ENCODE measurements at regions not wholly inside any gene's neighbourhood (a gene's known extent, or its start where the extent isn't known, plus 50 kb on each side); places are given as distances from the start of the nearest gene placed in this dataset.
"Not testable (repeated sequence)": the region's sequence is repeated elsewhere in the genome, so short reads cannot be mapped to it uniquely, and the experiment has no call there.

DNA sequence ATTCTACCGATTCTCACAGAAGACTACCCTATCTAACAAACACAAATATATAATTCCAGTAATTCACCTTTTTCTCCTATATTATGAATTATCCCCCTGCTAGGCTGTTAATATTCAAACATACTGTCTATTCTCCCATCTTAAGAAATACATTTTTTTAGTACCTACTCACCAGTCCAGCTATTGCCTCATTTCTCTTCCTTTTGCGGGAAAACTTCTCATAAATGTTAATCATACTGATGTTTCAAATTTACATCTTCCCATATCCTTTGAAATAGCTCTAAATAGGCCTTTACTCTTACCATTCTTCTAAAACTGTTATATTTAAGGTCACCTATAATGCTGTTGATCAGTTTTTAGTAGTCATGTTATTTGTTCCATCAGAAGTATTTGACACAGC, 759.1 kb upstream of the SLIT2 start:
- no peaks in the 10 kb centered on the region for H3K4me1 ChIP-seq (ENCODE audit: control insufficient read depth in 2 of 2, insufficient read depth in 2 of 2, low read length in 2 of 2)
- ATAC-seq (no peak), DNase-seq (no peak)
- H3K4me3 ChIP-seq (ENCODE audit: low read length), result no peak overlapping the region
- H3K27me3 Mint-ChIP-seq, result no peaks in the 10 kb centered on the region
- ChIA-PET POLR2A (no interaction called here), CTCF (no interaction called here)
- H3K36me3 ChIP-seq (ENCODE audit: control insufficient read depth in 2 of 3, insufficient read depth in 3 of 3, low read length in 3 of 3), result no peaks in the 10 kb centered on the region
- H3K4me3 Mint-ChIP-seq, result no peak overlapping the region
- peaks cover 2 to 24% (median 6%) of the 10 kb centered on the region in 11 donors for H3K9me3 Mint-ChIP-seq
- H3K27ac Mint-ChIP-seq, result no peak overlapping the region
- H3K9me3 ChIP-seq (ENCODE audit: control insufficient read depth in 2 of 3, low read length in 3 of 3), result no peaks in the 10 kb centered on the region
- H3K4me1 Mint-ChIP-seq, result no peaks in the 10 kb centered on the region
- no peak overlapping the region for H3K27ac ChIP-seq (ENCODE audit: low read depth, low read length)
- intact Hi-C loops (cut with micrococcal nuclease), result no loop called here
- no peaks in the 10 kb centered on the region for H3K27me3 ChIP-seq (ENCODE audit: control insufficient read depth in 2 of 2, insufficient read depth in 2 of 2, low read length in 2 of 2)
- H3K36me3 Mint-ChIP-seq, result no peaks in the 10 kb centered on the region

GRCh38 chr4:19486400-19486799, 765.3 kb upstream of the SLIT2 start:
- Histone ChIP-seq H3K9me3 (ENCODE audit: control insufficient read depth in 2 of 3, low read length in 3 of 3) (no peaks in the 10 kb centered on the region), H3K27me3 (ENCODE audit: control insufficient read depth in 2 of 2, insufficient read depth in 2 of 2, low read length in 2 of 2) (no peaks in the 10 kb centered on the region), H3K4me1 (ENCODE audit: control insufficient read depth in 2 of 2, insufficient read depth in 2 of 2, low read length in 2 of 2) (no peaks in the 10 kb centered on the region), H3K36me3 (ENCODE audit: control insufficient read depth in 2 of 3, insufficient read depth in 3 of 3, low read length in 3 of 3) (no peaks in the 10 kb centered on the region), H3K4me3 (ENCODE audit: low read length) (no peak overlapping the region), H3K27ac (ENCODE audit: low read depth, low read length) (no peak overlapping the region)
- intact Hi-C loops (cut with micrococcal nuclease), result no loop called here
- Mint-ChIP-seq H3K27ac (no peak overlapping the region), H3K36me3 (no peaks in the 10 kb centered on the region), H3K4me3 (no peak overlapping the region), H3K4me1 (no peaks in the 10 kb centered on the region), H3K27me3 (no peaks in the 10 kb centered on the region), H3K9me3 (peaks cover 0 to 3% (median 0%) of the 10 kb centered on the region in 11 donors)
- DNase-seq (no peak), ATAC-seq (no peak)
- ChIA-PET CTCF (no interaction called here), POLR2A (no interaction called here)

GRCh38 chr4:19478791-19479190, 772.9 kb upstream of the SLIT2 start:
- no peak overlapping the region for H3K27ac ChIP-seq (ENCODE audit: low read depth, low read length)
- H3K9me3 Mint-ChIP-seq, result peaks cover 0 to 4% (median under 1%) of the 10 kb centered on the region in 11 donors
- DNase-seq, result no peak
- no peak overlapping the region for H3K4me3 ChIP-seq (ENCODE audit: low read length)
- H3K4me1 ChIP-seq (ENCODE audit: control insufficient read depth in 2 of 2, insufficient read depth in 2 of 2, low read length in 2 of 2), result no peaks in the 10 kb centered on the region
- H3K36me3 ChIP-seq (ENCODE audit: control insufficient read depth in 2 of 3, insufficient read depth in 3 of 3, low read length in 3 of 3), result no peaks in the 10 kb centered on the region
- H3K27me3 Mint-ChIP-seq, result no peaks in the 10 kb centered on the region
- no peak overlapping the region for H3K4me3 Mint-ChIP-seq
- POLR2A ChIA-PET, result no interaction called here
- no peaks in the 10 kb centered on the region for H3K36me3 Mint-ChIP-seq
- no peak overlapping the region for H3K27ac Mint-ChIP-seq
- ATAC-seq, result no peak
- no peaks in the 10 kb centered on the region for H3K4me1 Mint-ChIP-seq
- intact Hi-C loops (cut with micrococcal nuclease), result no loop called here
- H3K27me3 ChIP-seq (ENCODE audit: control insufficient read depth in 2 of 2, insufficient read depth in 2 of 2, low read length in 2 of 2), result no peaks in the 10 kb centered on the region
- CTCF ChIA-PET, result no interaction called here
- no peaks in the 10 kb centered on the region for H3K9me3 ChIP-seq (ENCODE audit: control insufficient read depth in 2 of 3, low read length in 3 of 3)

- ATAC-seq, result no peak
- Histone ChIP-seq H3K27ac (ENCODE audit: low read depth, low read length) (no peak overlapping the region), H3K36me3 (ENCODE audit: control insufficient read depth in 2 of 3, insufficient read depth in 3 of 3, low read length in 3 of 3) (no peaks in the 10 kb centered on the region), H3K4me1 (ENCODE audit: control insufficient read depth in 2 of 2, insufficient read depth in 2 of 2, low read length in 2 of 2) (no peaks in the 10 kb centered on the region), H3K4me3 (ENCODE audit: low read length) (no peak overlapping the region), H3K27me3 (ENCODE audit: control insufficient read depth in 2 of 2, insufficient read depth in 2 of 2, low read length in 2 of 2) (no peaks in the 10 kb centered on the region), H3K9me3 (ENCODE audit: control insufficient read depth in 2 of 3, low read length in 3 of 3) (peaks cover 0 to 5% (median 0%) of the 10 kb centered on the region in 3 experiments)
- ChIA-PET CTCF (no interaction called here), POLR2A (no interaction called here)
- H3K27me3 Mint-ChIP-seq, result no peaks in the 10 kb centered on the region
- H3K4me1 Mint-ChIP-seq, result no peaks in the 10 kb centered on the region
- no peaks in the 10 kb centered on the region for H3K36me3 Mint-ChIP-seq
- intact Hi-C loops (cut with micrococcal nuclease), result no loop called here
- DNase-seq, result no peak
- no peak overlapping the region for H3K27ac Mint-ChIP-seq
- no peak overlapping the region for H3K4me3 Mint-ChIP-seq
- peaks cover 0 to 22% (median 6%) of the 10 kb centered on the region in 11 donors for H3K9me3 Mint-ChIP-seq
These were observed 778.1 kb upstream of the SLIT2 start for GRCh38 chr4:19473569-19473968.

DNA sequence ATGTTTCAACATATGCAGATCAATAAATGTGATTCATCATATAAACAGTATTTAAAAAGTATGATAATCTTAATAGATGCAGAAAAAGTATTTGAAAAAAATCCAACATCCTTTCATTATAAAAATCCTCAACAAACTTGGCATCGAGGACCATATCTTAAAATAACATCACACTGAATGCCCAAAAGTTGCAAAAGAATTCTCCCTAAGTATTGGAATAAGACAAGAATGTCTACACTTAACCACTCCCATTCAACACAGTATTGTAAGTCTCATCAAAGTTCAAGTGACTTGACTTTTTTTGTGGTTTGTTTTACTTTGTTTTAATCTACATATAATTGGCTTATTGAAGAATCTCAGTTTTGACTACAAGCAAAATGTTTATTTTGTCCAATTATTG, 779.0 kb upstream of the SLIT2 start:
- no peak for ATAC-seq
- Histone ChIP-seq H3K4me3 (ENCODE audit: low read length) (no peak overlapping the region), H3K36me3 (ENCODE audit: control insufficient read depth in 2 of 3, insufficient read depth in 3 of 3, low read length in 3 of 3) (no peaks in the 10 kb centered on the region), H3K4me1 (ENCODE audit: control insufficient read depth in 2 of 2, insufficient read depth in 2 of 2, low read length in 2 of 2) (no peaks in the 10 kb centered on the region), H3K9me3 (ENCODE audit: control insufficient read depth in 2 of 3, low read length in 3 of 3) (peaks cover 0 to 5% (median 0%) of the 10 kb centered on the region in 3 experiments), H3K27me3 (ENCODE audit: control insufficient read depth in 2 of 2, insufficient read depth in 2 of 2, low read length in 2 of 2) (no peaks in the 10 kb centered on the region), H3K27ac (ENCODE audit: low read depth, low read length) (no peak overlapping the region)
- no peaks in the 10 kb centered on the region for H3K36me3 Mint-ChIP-seq
- POLR2A ChIA-PET, result no interaction called here
- H3K27me3 Mint-ChIP-seq, result no peaks in the 10 kb centered on the region
- intact Hi-C loops (cut with micrococcal nuclease), result no loop called here
- DNase-seq, result no peak
- H3K9me3 Mint-ChIP-seq, result peaks cover 0 to 27% (median 7%) of the 10 kb centered on the region in 11 donors
- H3K4me1 Mint-ChIP-seq, result no peaks in the 10 kb centered on the region
- CTCF ChIA-PET, result no interaction called here
- H3K27ac Mint-ChIP-seq, result no peak overlapping the region
- no peak overlapping the region for H3K4me3 Mint-ChIP-seq

DNA sequence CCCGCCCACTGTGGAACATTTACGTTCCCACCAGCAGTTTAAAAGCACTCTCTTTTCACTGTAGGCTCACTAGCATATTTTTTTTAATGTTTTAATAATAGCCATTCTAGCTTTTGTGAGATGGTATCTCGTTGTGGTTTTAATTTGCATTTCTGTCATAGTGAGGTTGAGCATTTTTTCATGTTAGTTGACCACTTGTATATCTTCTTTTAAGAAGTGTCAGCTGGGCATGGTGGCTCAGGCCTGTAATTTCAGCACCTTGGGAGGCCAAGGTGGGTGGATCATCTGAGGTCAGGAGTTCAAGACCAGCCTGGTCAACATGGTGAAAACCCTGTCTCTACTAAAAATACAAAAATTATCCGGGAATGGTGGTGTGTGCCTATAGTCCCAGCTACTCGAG, 781.7 kb upstream of the SLIT2 start:
- H3K36me3 Mint-ChIP-seq; H3K27ac Mint-ChIP-seq; H3K4me1 ChIP-seq (ENCODE audit: control insufficient read depth in 2 of 2, insufficient read depth in 2 of 2, low read length in 2 of 2); H3K27me3 ChIP-seq (ENCODE audit: control insufficient read depth in 2 of 2, insufficient read depth in 2 of 2, low read length in 2 of 2); H3K27ac ChIP-seq (ENCODE audit: low read depth, low read length); POLR2A ChIA-PET; H3K9me3 ChIP-seq (ENCODE audit: control insufficient read depth in 2 of 3, low read length in 3 of 3); H3K27me3 Mint-ChIP-seq; intact Hi-C loops (cut with micrococcal nuclease); H3K4me1 Mint-ChIP-seq; ATAC-seq; H3K4me3 Mint-ChIP-seq; DNase-seq; H3K36me3 ChIP-seq (ENCODE audit: control insufficient read depth in 2 of 3, insufficient read depth in 3 of 3, low read length in 3 of 3); H3K4me3 ChIP-seq (ENCODE audit: low read length); CTCF ChIA-PET: not testable (repeated sequence)
- peaks cover 0 to 27% (median 7%) of the 10 kb centered on the region in 11 donors for H3K9me3 Mint-ChIP-seq

GRCh38 chr4:19462117-19462516, 789.6 kb upstream of the SLIT2 start:
- no peak overlapping the region for H3K4me3 Mint-ChIP-seq
- Histone ChIP-seq H3K9me3 (ENCODE audit: control insufficient read depth in 2 of 3, low read length in 3 of 3) (no peaks in the 10 kb centered on the region), H3K4me1 (ENCODE audit: control insufficient read depth in 2 of 2, insufficient read depth in 2 of 2, low read length in 2 of 2) (no peaks in the 10 kb centered on the region), H3K36me3 (ENCODE audit: control insufficient read depth in 2 of 3, insufficient read depth in 3 of 3, low read length in 3 of 3) (no peaks in the 10 kb centered on the region), H3K27ac (ENCODE audit: low read depth, low read length) (no peak overlapping the region), H3K4me3 (ENCODE audit: low read length) (no peak overlapping the region), H3K27me3 (ENCODE audit: control insufficient read depth in 2 of 2, insufficient read depth in 2 of 2, low read length in 2 of 2) (no peaks in the 10 kb centered on the region)
- intact Hi-C loops (cut with micrococcal nuclease), result no loop called here
- DNase-seq (no peak), ATAC-seq (no peak)
- CTCF ChIA-PET, result no interaction called here
- POLR2A ChIA-PET, result no interaction called here
- no peak overlapping the region for H3K27ac Mint-ChIP-seq
- no peaks in the 10 kb centered on the region for H3K27me3 Mint-ChIP-seq
- H3K4me1 Mint-ChIP-seq, result no peaks in the 10 kb centered on the region
- peaks cover 0 to 6% (median 2%) of the 10 kb centered on the region in 11 donors for H3K9me3 Mint-ChIP-seq
- no peaks in the 10 kb centered on the region for H3K36me3 Mint-ChIP-seq
